Ishikawa (cell line): ENCODE measurements at regions not wholly inside any gene's neighbourhood (a gene's known extent, or its start where the extent isn't known, plus 50 kb on each side); places are given as distances from the start of the nearest gene placed in this dataset.

Experiments used
- CEBPB ChIP-seq: IDR thresholded peaks from 2 replicates; pipeline ENCODE4 v1.6.1; 2012
- CREB1 ChIP-seq: IDR thresholded peaks from 2 replicates; pipeline ENCODE4 v1.6.1; 2012; ENCODE audit warnings: low read depth
- EP300 ChIP-seq: IDR thresholded peaks from 2 replicates; pipeline ENCODE4 v1.6.1; 2012; ENCODE audit warnings: borderline replicate concordance
- MAX ChIP-seq: IDR thresholded peaks from 2 replicates; pipeline ENCODE4 v1.6.1; 2012
- NFIC ChIP-seq: IDR thresholded peaks from 2 replicates; pipeline ENCODE4 v1.6.1; 2012
- RAD21 ChIP-seq: IDR thresholded peaks from 2 replicates; pipeline ENCODE4 v1.6.1; 2012; ENCODE audit warnings: low read depth

- TF ChIP-seq RAD21 (no peak), NFIC (no peak), MAX (no peak), CEBPB (no peak), CREB1 (no peak), EP300 (no peak)
These were observed 216.4 kb upstream of the GJB5 start for GRCh38 chr1:34538481-34538880.
